ENCODE measurements at regions not wholly inside any gene's neighbourhood (a gene's known extent, or its start where the extent isn't known, plus 50 kb on each side); places are given as distances from the start of the nearest gene placed in this dataset.
"Not testable (repeated sequence)": the region's sequence is repeated elsewhere in the genome, so short reads cannot be mapped to it uniquely, and the experiment has no call there.

GRCh38 chr1:157315544-157315943 lies 177.3 kb upstream of the ETV3 start:
- no peak overlapping the region for H3K9ac ChIP-seq (ENCODE audit: low read depth, low read length)
- no peak overlapping the region for H3K27ac ChIP-seq (ENCODE audit: low read length)
- H3K36me3 ChIP-seq (ENCODE audit: insufficient read depth, low read depth, low read length), result no peaks in the 10 kb centered on the region
- no peaks in the 10 kb centered on the region for H3K27me3 ChIP-seq (ENCODE audit: insufficient read depth, low read length)
- H3K4me3 ChIP-seq (ENCODE audit: low read length), result no peak overlapping the region
- H3K4me1 ChIP-seq (ENCODE audit: insufficient read depth, low read length), result peaks cover 5% of the 10 kb centered on the region; the same call in 1 of the 2 replicates
- 0 out of 2 replicates have a peak, but pooled peaks cover 6% of the 10 kb centered on the region for H3K9me3 ChIP-seq (ENCODE audit: insufficient read depth, low read depth, low read length)

GRCh38 chr1:157314408-157314807 lies 176.2 kb upstream of the ETV3 start:
- Histone ChIP-seq H3K9ac (ENCODE audit: low read depth, low read length) (no peak overlapping the region), H3K9me3 (ENCODE audit: insufficient read depth, low read depth, low read length) (0 out of 2 replicates have a peak, but pooled peaks cover 6% of the 10 kb centered on the region), H3K27ac (ENCODE audit: low read length) (no peak overlapping the region), H3K4me1 (ENCODE audit: insufficient read depth, low read length) (peaks cover 12% of the 10 kb centered on the region; the same call in 1 of the 2 replicates), H3K36me3 (ENCODE audit: insufficient read depth, low read depth, low read length) (no peaks in the 10 kb centered on the region), H3K27me3 (ENCODE audit: insufficient read depth, low read length) (no peaks in the 10 kb centered on the region), H3K4me3 (ENCODE audit: low read length) (no peak overlapping the region)

GRCh38 chr1:157313240-157313807 lies 175.1 kb upstream of the ETV3 start:
- peaks cover 12% of the 10 kb centered on the region; the same call in 1 of the 2 replicates for H3K4me1 ChIP-seq (ENCODE audit: insufficient read depth, low read length)
- no peak overlapping the region for H3K27ac ChIP-seq (ENCODE audit: low read length)

GRCh38 chr1:157312082-157312812 lies 174.1 kb upstream of the ETV3 start:
- Histone ChIP-seq H3K27ac (ENCODE audit: low read length) (no peak overlapping the region), H3K9ac (ENCODE audit: low read depth, low read length) (no peak overlapping the region), H3K4me3 (ENCODE audit: low read length) (no peak overlapping the region), H3K36me3 (ENCODE audit: insufficient read depth, low read depth, low read length) (no peaks in the 10 kb centered on the region), H3K4me1 (ENCODE audit: insufficient read depth, low read length) (peaks cover 12% of the 10 kb centered on the region; the same call in 1 of the 2 replicates), H3K9me3 (ENCODE audit: insufficient read depth, low read depth, low read length) (no peaks in the 10 kb centered on the region), H3K27me3 (ENCODE audit: insufficient read depth, low read length) (no peaks in the 10 kb centered on the region)

More at GRCh38 chr1:157313240-157313807, 175.1 kb upstream of the ETV3 start:
- Histone ChIP-seq H3K9me3 (ENCODE audit: insufficient read depth, low read depth, low read length) (no peaks in the 10 kb centered on the region), H3K4me3 (ENCODE audit: low read length) (no peak overlapping the region), H3K27me3 (ENCODE audit: insufficient read depth, low read length) (no peaks in the 10 kb centered on the region), H3K9ac (ENCODE audit: low read depth, low read length) (no peak overlapping the region), H3K36me3 (ENCODE audit: insufficient read depth, low read depth, low read length) (no peaks in the 10 kb centered on the region)

GRCh38 chr1:157311730-157312081 lies 173.5 kb upstream of the ETV3 start:
- peaks cover 12% of the 10 kb centered on the region; the same call in 1 of the 2 replicates for H3K4me1 ChIP-seq (ENCODE audit: insufficient read depth, low read length)
- no peak overlapping the region for H3K27ac ChIP-seq (ENCODE audit: low read length)
- no peaks in the 10 kb centered on the region for H3K27me3 ChIP-seq (ENCODE audit: insufficient read depth, low read length)
- no peaks in the 10 kb centered on the region for H3K36me3 ChIP-seq (ENCODE audit: insufficient read depth, low read depth, low read length)
- no peak overlapping the region for H3K4me3 ChIP-seq (ENCODE audit: low read length)
- H3K9ac ChIP-seq (ENCODE audit: low read depth, low read length), result no peak overlapping the region
- no peaks in the 10 kb centered on the region for H3K9me3 ChIP-seq (ENCODE audit: insufficient read depth, low read depth, low read length)

- not testable (repeated sequence) for H3K4me3 ChIP-seq (ENCODE audit: low read length); H3K9ac ChIP-seq (ENCODE audit: low read depth, low read length); H3K36me3 ChIP-seq (ENCODE audit: insufficient read depth, low read depth, low read length); H3K27ac ChIP-seq (ENCODE audit: low read length); H3K9me3 ChIP-seq (ENCODE audit: insufficient read depth, low read depth, low read length); H3K27me3 ChIP-seq (ENCODE audit: insufficient read depth, low read length)
- H3K4me1 ChIP-seq (ENCODE audit: insufficient read depth, low read length), result peaks cover 12% of the 10 kb centered on the region; the same call in 1 of the 2 replicates
Observed at GRCh38 chr1:157310805-157311729, 172.9 kb upstream of the ETV3 start.

- peaks cover 12% of the 10 kb centered on the region; the same call in 1 of the 2 replicates for H3K4me1 ChIP-seq (ENCODE audit: insufficient read depth, low read length)
- no peaks in the 10 kb centered on the region for H3K9me3 ChIP-seq (ENCODE audit: insufficient read depth, low read depth, low read length)
- H3K4me3 ChIP-seq (ENCODE audit: low read length), result no peak overlapping the region
- no peak overlapping the region for H3K9ac ChIP-seq (ENCODE audit: low read depth, low read length)
- no peaks in the 10 kb centered on the region for H3K27me3 ChIP-seq (ENCODE audit: insufficient read depth, low read length)
- H3K36me3 ChIP-seq (ENCODE audit: insufficient read depth, low read depth, low read length), result no peaks in the 10 kb centered on the region
- no peak overlapping the region for H3K27ac ChIP-seq (ENCODE audit: low read length)
Observed at GRCh38 chr1:157310401-157310800, 172.2 kb upstream of the ETV3 start.

- H3K27me3 ChIP-seq (ENCODE audit: insufficient read depth, low read length), result no peaks in the 10 kb centered on the region
- no peaks in the 10 kb centered on the region for H3K9me3 ChIP-seq (ENCODE audit: insufficient read depth, low read depth, low read length)
- peaks cover 12% of the 10 kb centered on the region; the same call in 1 of the 2 replicates for H3K4me1 ChIP-seq (ENCODE audit: insufficient read depth, low read length)
- no peak overlapping the region for H3K27ac ChIP-seq (ENCODE audit: low read length)
- H3K4me3 ChIP-seq (ENCODE audit: low read length), result no peak overlapping the region
- no peaks in the 10 kb centered on the region for H3K36me3 ChIP-seq (ENCODE audit: insufficient read depth, low read depth, low read length)
- H3K9ac ChIP-seq (ENCODE audit: low read depth, low read length), result no peak overlapping the region
Observed at GRCh38 chr1:157307491-157307890, 169.3 kb upstream of the ETV3 start.

GRCh38 chr1:157306896-157307295 lies 168.7 kb upstream of the ETV3 start:
- Histone ChIP-seq H3K4me1 (ENCODE audit: insufficient read depth, low read length) (peaks cover 12% of the 10 kb centered on the region; the same call in 1 of the 2 replicates), H3K9me3 (ENCODE audit: insufficient read depth, low read depth, low read length) (no peaks in the 10 kb centered on the region), H3K27me3 (ENCODE audit: insufficient read depth, low read length) (no peaks in the 10 kb centered on the region), H3K27ac (ENCODE audit: low read length) (no peak overlapping the region), H3K4me3 (ENCODE audit: low read length) (no peak overlapping the region), H3K9ac (ENCODE audit: low read depth, low read length) (no peak overlapping the region), H3K36me3 (ENCODE audit: insufficient read depth, low read depth, low read length) (no peaks in the 10 kb centered on the region)

- Histone ChIP-seq H3K4me1 (ENCODE audit: insufficient read depth, low read length) (no peaks in the 10 kb centered on the region), H3K9ac (ENCODE audit: low read depth, low read length) (no peak overlapping the region), H3K9me3 (ENCODE audit: insufficient read depth, low read depth, low read length) (no peaks in the 10 kb centered on the region), H3K27me3 (ENCODE audit: insufficient read depth, low read length) (no peaks in the 10 kb centered on the region), H3K4me3 (ENCODE audit: low read length) (no peak overlapping the region), H3K27ac (ENCODE audit: low read length) (no peak overlapping the region), H3K36me3 (ENCODE audit: insufficient read depth, low read depth, low read length) (no peaks in the 10 kb centered on the region)
Observed at GRCh38 chr1:157304271-157304670, 166.1 kb upstream of the ETV3 start.

GRCh38 chr1:157302724-157303123 lies 164.5 kb upstream of the ETV3 start:
- H3K9me3 ChIP-seq (ENCODE audit: insufficient read depth, low read depth, low read length), result no peaks in the 10 kb centered on the region
- no peak overlapping the region for H3K4me3 ChIP-seq (ENCODE audit: low read length)
- H3K4me1 ChIP-seq (ENCODE audit: insufficient read depth, low read length), result no peaks in the 10 kb centered on the region
- H3K27ac ChIP-seq (ENCODE audit: low read length), result no peak overlapping the region
- H3K36me3 ChIP-seq (ENCODE audit: insufficient read depth, low read depth, low read length), result no peaks in the 10 kb centered on the region
- no peak overlapping the region for H3K9ac ChIP-seq (ENCODE audit: low read depth, low read length)
- H3K27me3 ChIP-seq (ENCODE audit: insufficient read depth, low read length), result no peaks in the 10 kb centered on the region
